Liver (tissue), 7 donors: ENCODE measurements at regions not wholly inside any gene's neighbourhood (a gene's known extent, or its start where the extent isn't known, plus 50 kb on each side); places are given as distances from the start of the nearest gene placed in this dataset.

Experiments used
- DNase-seq: peaks from one replicate; pipeline ENCODE4 v3.0.0-alpha.2; 2017; ENCODE audit warnings: low spot score
- H3K27ac ChIP-seq, 2 donors: one replicate each; pipeline ENCODE4 v1.7.0; 2013; ENCODE audit warnings: inconsistent platforms in 2 of 2, low read length in 2 of 2, control low read depth in 1 of 2, low read depth in 1 of 2, mild to moderate bottlenecking in 1 of 2
- H3K27me3 ChIP-seq, 4 donors: one replicate each; pipeline versions ENCODE4 v1.6.1 to v1.7.0; 2013; ENCODE audit warnings: low read length in 3 of 4, inconsistent platforms in 1 of 4, mild to moderate bottlenecking in 1 of 4, moderate library complexity in 1 of 4; ENCODE audit not compliant: control insufficient read depth in 4 of 4, insufficient read depth in 4 of 4
- H3K36me3 ChIP-seq, 4 donors: one replicate each; pipeline versions ENCODE4 v1.6.1 to v1.7.0; 2013; ENCODE audit warnings: low read length in 3 of 4, mild to moderate bottlenecking in 3 of 4, low read depth in 1 of 4, moderate library complexity in 1 of 4; ENCODE audit not compliant: control insufficient read depth in 4 of 4, insufficient read depth in 3 of 4
- H3K4me1 ChIP-seq, 4 donors: one replicate each; pipeline versions ENCODE4 v1.6.1 to v1.7.0; 2013; ENCODE audit warnings: low read length in 3 of 4, mild to moderate bottlenecking in 3 of 4, moderate library complexity in 1 of 4; ENCODE audit not compliant: control insufficient read depth in 4 of 4, insufficient read depth in 4 of 4
- H3K4me3 ChIP-seq, 3 donors: one replicate each; pipeline versions ENCODE4 v1.6.1 to v1.7.0; 2013; ENCODE audit warnings: low read length in 3 of 3, control low read depth in 1 of 3, low read depth in 1 of 3, mild to moderate bottlenecking in 1 of 3
- H3K9ac ChIP-seq, 2 donors: one replicate each; pipeline ENCODE4 v1.7.0; 2013; ENCODE audit warnings: low read length in 2 of 2, mild to moderate bottlenecking in 2 of 2, moderate library complexity in 2 of 2, control low read depth in 1 of 2, low read depth in 1 of 2
- H3K9me3 ChIP-seq, 4 donors: one replicate each; pipeline versions ENCODE4 v1.6.1 to v1.7.0; 2013; ENCODE audit warnings: low read length in 3 of 4; ENCODE audit not compliant: control insufficient read depth in 4 of 4
- ATF3 ChIP-seq: IDR thresholded peaks from 2 replicates; pipeline ENCODE4 v1.6.1; 2016; ENCODE audit warnings: antibody characterized with exemption
- FOXA1 ChIP-seq: IDR thresholded peaks from 2 replicates; pipeline ENCODE4 v1.6.1; 2016; ENCODE audit warnings: antibody characterized with exemption
- FOXA2 ChIP-seq: IDR thresholded peaks from 2 replicates; pipeline ENCODE4 v1.6.1; 2016; ENCODE audit warnings: antibody characterized with exemption
- GABPA ChIP-seq, 2 donors: IDR thresholded peaks in 1 of 2; conservative IDR thresholded peaks in 1 of 2; 2 replicates each; pipeline ENCODE4 v1.6.1; 2016; ENCODE audit warnings: antibody characterized with exemption in 2 of 2, mild to moderate bottlenecking in 1 of 2, moderate library complexity in 1 of 2
- HNF4A ChIP-seq, 2 donors: conservative IDR thresholded peaks; 2 replicates each; pipeline ENCODE4 v1.6.1; 2016; ENCODE audit warnings: antibody characterized with exemption in 2 of 2, mild to moderate bottlenecking in 2 of 2
- HNF4G ChIP-seq: IDR thresholded peaks from 2 replicates; pipeline ENCODE4 v1.6.1; 2016; ENCODE audit warnings: antibody characterized with exemption
- MAX ChIP-seq: IDR thresholded peaks from 2 replicates; pipeline ENCODE4 v1.6.1; 2016; ENCODE audit warnings: antibody characterized with exemption
- NR2F2 ChIP-seq: IDR thresholded peaks from 2 replicates; pipeline ENCODE4 v1.6.1; 2016; ENCODE audit warnings: antibody characterized with exemption
- RAD21 ChIP-seq, 2 donors: IDR thresholded peaks; 2 replicates each; pipeline ENCODE4 v1.6.1; 2016; ENCODE audit warnings: antibody characterized with exemption in 2 of 2, mild to moderate bottlenecking in 2 of 2
- REST ChIP-seq: IDR thresholded peaks from 2 replicates; pipeline ENCODE4 v1.6.1; 2016; ENCODE audit warnings: antibody characterized with exemption, mild to moderate bottlenecking
- TAF1 ChIP-seq: conservative IDR thresholded peaks from 2 replicates; pipeline ENCODE4 v1.6.1; 2016; ENCODE audit warnings: antibody characterized with exemption, mild to moderate bottlenecking
- YY1 ChIP-seq: IDR thresholded peaks from 2 replicates; pipeline ENCODE4 v1.6.1; 2016; ENCODE audit warnings: antibody characterized with exemption, mild to moderate bottlenecking
- ZBTB33 ChIP-seq: IDR thresholded peaks from 2 replicates; pipeline ENCODE4 v1.6.1; 2016; ENCODE audit warnings: antibody characterized with exemption
- WGBS: extraction: QIAGEN DNeasy Blood & Tissue Kit; methylation state at CpG from one replicate; pipeline ENCODE4 v1.1.7; 2013; 5-methylcytosine and 5-hydroxymethylcytosine counted together
- donor health status: healthy.
- donor health status: healthy.
- donor health status: healthy.
- donor health status: healthy.

GRCh38 chr22:47423861-47424820 lies 661.7 kb downstream of the TBC1D22A start (continued):
- TF ChIP-seq REST = no peak

- TF ChIP-seq HNF4A (conservative IDR thresholded peaks at IDR 0.05) (no peak), GABPA (IDR thresholded peaks at IDR 0.05 in 1 of 2, conservative IDR thresholded peaks at IDR 0.05 in 1 of 2) (no peak), REST (no peak), NR2F2 (no peak), MAX (no peak), TAF1 (no peak), FOXA1 (no peak)
- no peaks in the 10 kb centered on the region for H3K36me3 ChIP-seq
- H3K9ac ChIP-seq = no peak overlapping the region
- H3K27ac ChIP-seq = no peak overlapping the region
- 65% methylated on average over 9 of the region's 9 CpGs for WGBS
- DNase-seq = no peak
- no peak overlapping the region for H3K4me3 ChIP-seq
- peaks cover 0 to 4% (median 0%) of the 10 kb centered on the region in 4 donors for H3K27me3 ChIP-seq
- H3K4me1 ChIP-seq = no peaks in the 10 kb centered on the region
- no peaks in the 10 kb centered on the region for H3K9me3 ChIP-seq
These were observed 660.8 kb downstream of the TBC1D22A start for GRCh38 chr22:47423266-47423665.

- DNase-seq = no peak
- H3K4me1 ChIP-seq = no peaks in the 10 kb centered on the region
- 82% methylated on average over 10 of the region's 10 CpGs for WGBS
These were observed 660.3 kb downstream of the TBC1D22A start for GRCh38 chr22:47422736-47423135.

More at GRCh38 chr22:47422736-47423135, 660.3 kb downstream of the TBC1D22A start:
- H3K9me3 ChIP-seq = peaks cover 0 to under 1% (median 0%) of the 10 kb centered on the region in 4 donors
- peaks cover 0 to 4% (median 0%) of the 10 kb centered on the region in 4 donors for H3K27me3 ChIP-seq
- no peak overlapping the region for H3K4me3 ChIP-seq
- TF ChIP-seq HNF4G (no peak), YY1 (no peak), FOXA2 (no peak), MAX (no peak), REST (no peak), ZBTB33 (no peak), FOXA1 (no peak), ATF3 (no peak), RAD21 (IDR thresholded peaks at IDR 0.05) (no peak), NR2F2 (no peak)
- no peaks in the 10 kb centered on the region for H3K36me3 ChIP-seq
- H3K27ac ChIP-seq = no peak overlapping the region
- no peak overlapping the region for H3K9ac ChIP-seq
